Neural cell (in vitro differentiated cells): ENCODE measurements at regions not wholly inside any gene's neighbourhood (a gene's known extent, or its start where the extent isn't known, plus 50 kb on each side); places are given as distances from the start of the nearest gene placed in this dataset.

ENCODE experiments used
- H2AFZ ChIP-seq: fragments of 200-600, 300-800 bp; sonication (generic), shearing (Covaris generic); 2 replicates; pipeline ENCODE4 v1.6.0; 2014; ENCODE audit warnings: low read depth, mild to moderate bottlenecking, antibody characterized with exemption, low read length, moderate library complexity
- H3F3A ChIP-seq: fragments of 200-600 bp; shearing (Covaris generic); 2 replicates; pipeline ENCODE4 v1.6.1; 2016; ENCODE audit warnings: mild to moderate bottlenecking, moderate library complexity, mixed read lengths, antibody characterized with exemption, low read length; ENCODE audit not compliant: insufficient read depth, poor library complexity, severe bottlenecking
- H3K27ac ChIP-seq: fragments of 200-600, 300-800 bp; sonication (generic), shearing (Covaris generic); 2 replicates; pipeline ENCODE4 v1.5.1; 2014; ENCODE audit warnings: mild to moderate bottlenecking, low read length, moderate library complexity
- H3K27me3 ChIP-seq: fragments of 300-800, 200-600 bp; sonication (generic), shearing (Covaris generic); 2 replicates; pipeline ENCODE4 v1.6.0; 2014; ENCODE audit warnings: mild to moderate bottlenecking, low read depth, low read length, moderate library complexity; ENCODE audit not compliant: insufficient read depth
- H3K36me3 ChIP-seq: fragments of 300-800, 200-600 bp; sonication (generic), shearing (Covaris generic); 2 replicates; pipeline ENCODE4 v1.5.1; 2014; ENCODE audit warnings: mild to moderate bottlenecking, antibody characterized with exemption, low read length, moderate library complexity; ENCODE audit not compliant: insufficient read depth
- H3K4me2 ChIP-seq: fragments of 300-800, 200-600 bp; sonication (generic), shearing (Covaris generic); 2 replicates; pipeline ENCODE4 v1.6.0; 2014; ENCODE audit warnings: mild to moderate bottlenecking, low read length
- H3K4me3 ChIP-seq: fragments of 300-800, 200-600 bp; sonication (generic), shearing (Covaris generic); 2 replicates; pipeline ENCODE4 v1.5.1; 2014; ENCODE audit warnings: mild to moderate bottlenecking, low read length, moderate library complexity
- H3K79me2 ChIP-seq: fragments of 200-600 bp; shearing (Covaris generic); replicated peaks from 2 replicates; pipeline ENCODE4 v1.6.0; 2014; ENCODE audit warnings: mild to moderate bottlenecking, low read length, moderate library complexity; ENCODE audit not compliant: insufficient read depth
- H3K9ac ChIP-seq: fragments of 300-800, 200-600 bp; sonication (generic), shearing (Covaris generic); 2 replicates; pipeline ENCODE4 v1.6.1; 2016; ENCODE audit warnings: mild to moderate bottlenecking, low read length, mixed read lengths
- H3K9me2 ChIP-seq: fragments of 200-600 bp; shearing (Covaris generic); 2 replicates; pipeline ENCODE4 v1.6.1; 2016; ENCODE audit warnings: mild to moderate bottlenecking, low read length, mixed read lengths; ENCODE audit not compliant: insufficient read depth
- H3K9me3 ChIP-seq: fragments of 200-600, 300-800 bp; sonication (generic), shearing (Covaris generic); 2 replicates; pipeline ENCODE4 v1.6.1; 2016; ENCODE audit warnings: mild to moderate bottlenecking, mixed run types, low read length, moderate library complexity, mixed read lengths
- H4K20me1 ChIP-seq: fragments of 200-600 bp; shearing (Covaris generic); 2 replicates; pipeline ENCODE4 v1.6.1; 2016; ENCODE audit warnings: mild to moderate bottlenecking, mixed run types; ENCODE audit not compliant: insufficient read depth
- EP300 ChIP-seq: fragments of 450-650 bp; conservative IDR thresholded peaks from 2 replicates; pipeline ENCODE4 v1.6.1; 2014; ENCODE audit warnings: antibody characterized with exemption, mild to moderate bottlenecking, moderate library complexity; ENCODE audit not compliant: poor library complexity, severe bottlenecking
- EZH2 ChIP-seq: fragments of 200-600, 300-800 bp; shearing (Covaris generic), sonication (generic); IDR thresholded peaks from 2 replicates; pipeline ENCODE4 v1.6.1; 2014; ENCODE audit warnings: antibody characterized with exemption, low read length, borderline replicate concordance, mild to moderate bottlenecking; ENCODE audit not compliant: insufficient read depth, poor library complexity, severe bottlenecking
- MXI1 ChIP-seq: fragments of 450-650 bp; conservative IDR thresholded peaks from 2 replicates; pipeline ENCODE4 v1.6.1; 2014; ENCODE audit warnings: antibody characterized with exemption, mild to moderate bottlenecking; ENCODE audit not compliant: poor library complexity, severe bottlenecking
- POLR2AphosphoS5 ChIP-seq: IDR thresholded peaks from 2 replicates; pipeline ENCODE4 v1.6.1; 2012
- RAD21 ChIP-seq: fragments of 450-650 bp; conservative IDR thresholded peaks from 2 replicates; pipeline ENCODE4 v1.6.1; 2014; ENCODE audit warnings: antibody characterized with exemption, mild to moderate bottlenecking, moderate library complexity
- SMC3 ChIP-seq: fragments of 450-650 bp; conservative IDR thresholded peaks from 2 replicates; pipeline ENCODE4 v1.6.1; 2014; ENCODE audit warnings: antibody characterized with exemption, mild to moderate bottlenecking, moderate library complexity; ENCODE audit not compliant: poor library complexity
- TAF1 ChIP-seq: IDR thresholded peaks from 2 replicates; pipeline ENCODE4 v1.6.1; 2012; ENCODE audit warnings: low read depth
- TF ChIP-seq, protein P1 (sequence below): fragments of 450-650 bp; IDR thresholded peaks from 2 replicates; pipeline ENCODE4 v1.5.1; 2014; ENCODE audit warnings: antibody characterized with exemption, mild to moderate bottlenecking, moderate library complexity; ENCODE audit not compliant: poor library complexity, severe bottlenecking
- TF ChIP-seq, protein P2 (sequence below): IDR thresholded peaks from 2 replicates; pipeline ENCODE4 v1.6.1; 2012; ENCODE audit warnings: borderline replicate concordance

DNA sequence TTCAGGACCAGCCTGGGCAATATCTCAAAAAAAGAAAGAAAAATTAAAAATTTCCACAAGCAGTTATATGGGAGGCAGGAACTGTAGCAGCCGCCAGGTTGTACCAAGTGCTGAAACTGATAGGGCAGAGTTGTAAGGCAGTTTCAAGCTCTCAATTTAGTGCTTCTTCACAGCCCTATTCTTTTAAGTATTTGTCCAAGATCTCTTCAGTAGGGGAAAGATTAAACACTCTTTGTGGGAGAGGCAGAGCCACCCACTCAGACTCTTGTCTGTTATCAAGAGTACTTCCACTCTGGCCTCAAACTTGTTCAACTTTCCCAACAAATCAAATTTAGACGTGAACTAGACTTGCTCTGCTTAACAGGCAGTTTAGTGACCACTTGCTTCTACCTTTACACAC is 228.7 kb downstream of the REEP3 start:
- no peak overlapping the region for H2AFZ ChIP-seq
- no peaks in the 10 kb centered on the region for H3K27me3 ChIP-seq
- no peak for TF ChIP-seq EP300
- TF ChIP-seq, protein P1, sequence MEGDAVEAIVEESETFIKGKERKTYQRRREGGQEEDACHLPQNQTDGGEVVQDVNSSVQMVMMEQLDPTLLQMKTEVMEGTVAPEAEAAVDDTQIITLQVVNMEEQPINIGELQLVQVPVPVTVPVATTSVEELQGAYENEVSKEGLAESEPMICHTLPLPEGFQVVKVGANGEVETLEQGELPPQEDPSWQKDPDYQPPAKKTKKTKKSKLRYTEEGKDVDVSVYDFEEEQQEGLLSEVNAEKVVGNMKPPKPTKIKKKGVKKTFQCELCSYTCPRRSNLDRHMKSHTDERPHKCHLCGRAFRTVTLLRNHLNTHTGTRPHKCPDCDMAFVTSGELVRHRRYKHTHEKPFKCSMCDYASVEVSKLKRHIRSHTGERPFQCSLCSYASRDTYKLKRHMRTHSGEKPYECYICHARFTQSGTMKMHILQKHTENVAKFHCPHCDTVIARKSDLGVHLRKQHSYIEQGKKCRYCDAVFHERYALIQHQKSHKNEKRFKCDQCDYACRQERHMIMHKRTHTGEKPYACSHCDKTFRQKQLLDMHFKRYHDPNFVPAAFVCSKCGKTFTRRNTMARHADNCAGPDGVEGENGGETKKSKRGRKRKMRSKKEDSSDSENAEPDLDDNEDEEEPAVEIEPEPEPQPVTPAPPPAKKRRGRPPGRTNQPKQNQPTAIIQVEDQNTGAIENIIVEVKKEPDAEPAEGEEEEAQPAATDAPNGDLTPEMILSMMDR: no peak

DNA sequence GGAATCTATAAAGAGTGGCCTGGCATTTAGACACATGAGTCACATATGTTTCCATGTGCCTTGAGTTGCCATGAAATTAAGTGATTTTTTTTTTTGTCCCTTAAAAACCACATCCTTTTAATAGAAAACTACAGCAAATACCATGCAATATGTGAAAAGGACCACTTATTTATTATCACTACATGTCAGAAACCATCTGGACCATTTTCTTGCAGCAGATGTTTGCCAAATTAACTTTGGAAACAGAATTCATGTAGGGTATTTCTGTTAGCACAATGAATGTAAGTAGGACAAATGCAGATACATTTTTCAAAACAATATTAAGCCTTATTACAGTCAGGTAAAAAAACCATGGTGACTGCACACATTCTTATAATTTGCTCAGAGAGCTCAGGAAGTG is 230.6 kb downstream of the REEP3 start:
- Histone ChIP-seq H3K27ac (no peak overlapping the region), H3K27me3 (no peaks in the 10 kb centered on the region), H3K4me3 (no peak overlapping the region), H3K36me3 (no peaks in the 10 kb centered on the region), H3K9ac (no peak overlapping the region), H2AFZ (no peak overlapping the region), H3K79me2 (no peaks in the 10 kb centered on the region), H4K20me1 (no peaks in the 10 kb centered on the region), H3K9me2 (no peaks in the 10 kb centered on the region), H3F3A (no peaks in the 10 kb centered on the region), H3K4me2 (no peak overlapping the region), H3K9me3 (no peaks in the 10 kb centered on the region)
- TF ChIP-seq SMC3: no peak
- no peak for TF ChIP-seq MXI1
- TF ChIP-seq, protein P2, sequence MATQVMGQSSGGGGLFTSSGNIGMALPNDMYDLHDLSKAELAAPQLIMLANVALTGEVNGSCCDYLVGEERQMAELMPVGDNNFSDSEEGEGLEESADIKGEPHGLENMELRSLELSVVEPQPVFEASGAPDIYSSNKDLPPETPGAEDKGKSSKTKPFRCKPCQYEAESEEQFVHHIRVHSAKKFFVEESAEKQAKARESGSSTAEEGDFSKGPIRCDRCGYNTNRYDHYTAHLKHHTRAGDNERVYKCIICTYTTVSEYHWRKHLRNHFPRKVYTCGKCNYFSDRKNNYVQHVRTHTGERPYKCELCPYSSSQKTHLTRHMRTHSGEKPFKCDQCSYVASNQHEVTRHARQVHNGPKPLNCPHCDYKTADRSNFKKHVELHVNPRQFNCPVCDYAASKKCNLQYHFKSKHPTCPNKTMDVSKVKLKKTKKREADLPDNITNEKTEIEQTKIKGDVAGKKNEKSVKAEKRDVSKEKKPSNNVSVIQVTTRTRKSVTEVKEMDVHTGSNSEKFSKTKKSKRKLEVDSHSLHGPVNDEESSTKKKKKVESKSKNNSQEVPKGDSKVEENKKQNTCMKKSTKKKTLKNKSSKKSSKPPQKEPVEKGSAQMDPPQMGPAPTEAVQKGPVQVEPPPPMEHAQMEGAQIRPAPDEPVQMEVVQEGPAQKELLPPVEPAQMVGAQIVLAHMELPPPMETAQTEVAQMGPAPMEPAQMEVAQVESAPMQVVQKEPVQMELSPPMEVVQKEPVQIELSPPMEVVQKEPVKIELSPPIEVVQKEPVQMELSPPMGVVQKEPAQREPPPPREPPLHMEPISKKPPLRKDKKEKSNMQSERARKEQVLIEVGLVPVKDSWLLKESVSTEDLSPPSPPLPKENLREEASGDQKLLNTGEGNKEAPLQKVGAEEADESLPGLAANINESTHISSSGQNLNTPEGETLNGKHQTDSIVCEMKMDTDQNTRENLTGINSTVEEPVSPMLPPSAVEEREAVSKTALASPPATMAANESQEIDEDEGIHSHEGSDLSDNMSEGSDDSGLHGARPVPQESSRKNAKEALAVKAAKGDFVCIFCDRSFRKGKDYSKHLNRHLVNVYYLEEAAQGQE: no peak
- TF ChIP-seq RAD21: no peak
- TF ChIP-seq POLR2AphosphoS5: no peak
- TF ChIP-seq, protein P1: no peak
- no peak for TF ChIP-seq TAF1
- no peak for TF ChIP-seq EZH2
- TF ChIP-seq EP300: no peak

More for the DNA sequence above, 228.7 kb downstream of the REEP3 start:
- H3K4me3 ChIP-seq: no peak overlapping the region
- no peak overlapping the region for H3K9ac ChIP-seq
- H3K36me3 ChIP-seq: no peaks in the 10 kb centered on the region
- H3K27ac ChIP-seq: no peak overlapping the region
- H3K9me2 ChIP-seq: no peaks in the 10 kb centered on the region
- no peak overlapping the region for H3K4me2 ChIP-seq
- no peaks in the 10 kb centered on the region for H3K9me3 ChIP-seq
- no peaks in the 10 kb centered on the region for H4K20me1 ChIP-seq
- H3F3A ChIP-seq: no peaks in the 10 kb centered on the region
- H3K79me2 ChIP-seq: no peaks in the 10 kb centered on the region
